Right atrium auricular region (tissue), 2 donors: ENCODE measurements at regions not wholly inside any gene's neighbourhood (a gene's known extent, or its start where the extent isn't known, plus 50 kb on each side); places are given as distances from the start of the nearest gene placed in this dataset.

Source experiments
- DNase-seq: peaks from one replicate; pipeline ENCODE4 v3.0.0-alpha.2; 2019; ENCODE audit warnings: low spot score
- H3K27ac ChIP-seq, 2 donors: fragments of 200-600 bp; sonication (generic); 1 replicate in 1 of 2; 2 replicates in 1 of 2; pipeline ENCODE4 v1.5.1; 2016 to 2019
- H3K27me3 ChIP-seq, 2 donors: fragments of 200-600 bp; sonication (generic); one replicate each; pipeline versions ENCODE4 v1.5.1 to v1.6.0; 2017 to 2019
- H3K36me3 ChIP-seq: fragments of 200-600 bp; sonication (generic); one replicate; pipeline ENCODE4 v1.5.1; 2016
- H3K4me1 ChIP-seq, 2 donors: fragments of 200-600 bp; sonication (generic); one replicate each; pipeline versions ENCODE4 v1.5.1 to v1.6.0; 2017 to 2019
- H3K4me3 ChIP-seq, 2 donors: fragments of 200-600 bp; sonication (generic); 1 replicate in 1 of 2; 2 replicates in 1 of 2; pipeline ENCODE4 v1.5.1; 2017 to 2019; ENCODE audit warnings: mild to moderate bottlenecking in 1 of 2, moderate library complexity in 1 of 2
- H3K9me3 ChIP-seq, 2 donors: fragments of 200-600 bp; sonication (generic); one replicate each; pipeline ENCODE4 v1.5.1; 2019
- TF ChIP-seq, protein P1 (sequence below), 2 donors: fragments of 200-600 bp; sonication (generic); IDR thresholded peaks; one replicate each; pipeline ENCODE4 v1.5.1; 2019; ENCODE audit warnings: antibody characterized with exemption in 2 of 2

DNA sequence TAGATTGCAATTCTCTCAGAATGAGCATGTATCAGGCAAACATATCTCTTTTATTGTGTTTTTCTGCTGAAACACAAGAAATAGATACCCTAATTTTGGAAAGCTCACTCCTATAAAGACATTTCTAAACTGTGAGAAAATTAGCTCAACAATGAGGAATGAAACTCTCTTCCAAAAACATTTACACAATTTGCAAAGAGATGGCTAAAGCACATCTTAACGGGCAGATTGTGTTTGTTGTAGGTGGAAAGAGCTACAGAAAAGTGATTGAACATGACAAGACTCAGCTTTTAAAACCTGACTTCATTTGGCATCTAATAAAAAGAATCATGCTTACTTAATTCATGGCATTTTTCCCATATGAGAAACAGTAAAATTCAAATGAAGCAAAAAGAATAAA, 175.0 kb upstream of the SLC39A10 start:
- TF ChIP-seq, protein P1, sequence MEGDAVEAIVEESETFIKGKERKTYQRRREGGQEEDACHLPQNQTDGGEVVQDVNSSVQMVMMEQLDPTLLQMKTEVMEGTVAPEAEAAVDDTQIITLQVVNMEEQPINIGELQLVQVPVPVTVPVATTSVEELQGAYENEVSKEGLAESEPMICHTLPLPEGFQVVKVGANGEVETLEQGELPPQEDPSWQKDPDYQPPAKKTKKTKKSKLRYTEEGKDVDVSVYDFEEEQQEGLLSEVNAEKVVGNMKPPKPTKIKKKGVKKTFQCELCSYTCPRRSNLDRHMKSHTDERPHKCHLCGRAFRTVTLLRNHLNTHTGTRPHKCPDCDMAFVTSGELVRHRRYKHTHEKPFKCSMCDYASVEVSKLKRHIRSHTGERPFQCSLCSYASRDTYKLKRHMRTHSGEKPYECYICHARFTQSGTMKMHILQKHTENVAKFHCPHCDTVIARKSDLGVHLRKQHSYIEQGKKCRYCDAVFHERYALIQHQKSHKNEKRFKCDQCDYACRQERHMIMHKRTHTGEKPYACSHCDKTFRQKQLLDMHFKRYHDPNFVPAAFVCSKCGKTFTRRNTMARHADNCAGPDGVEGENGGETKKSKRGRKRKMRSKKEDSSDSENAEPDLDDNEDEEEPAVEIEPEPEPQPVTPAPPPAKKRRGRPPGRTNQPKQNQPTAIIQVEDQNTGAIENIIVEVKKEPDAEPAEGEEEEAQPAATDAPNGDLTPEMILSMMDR (IDR thresholded peaks at IDR 0.05): no peak
- Histone ChIP-seq H3K27me3 (no peaks in the 10 kb centered on the region), H3K4me1 (no peaks in the 10 kb centered on the region), H3K9me3 (no peaks in the 10 kb centered on the region), H3K36me3 (no peaks in the 10 kb centered on the region), H3K4me3 (no peak overlapping the region), H3K27ac (no peak overlapping the region)
- no peak for DNase-seq

DNA sequence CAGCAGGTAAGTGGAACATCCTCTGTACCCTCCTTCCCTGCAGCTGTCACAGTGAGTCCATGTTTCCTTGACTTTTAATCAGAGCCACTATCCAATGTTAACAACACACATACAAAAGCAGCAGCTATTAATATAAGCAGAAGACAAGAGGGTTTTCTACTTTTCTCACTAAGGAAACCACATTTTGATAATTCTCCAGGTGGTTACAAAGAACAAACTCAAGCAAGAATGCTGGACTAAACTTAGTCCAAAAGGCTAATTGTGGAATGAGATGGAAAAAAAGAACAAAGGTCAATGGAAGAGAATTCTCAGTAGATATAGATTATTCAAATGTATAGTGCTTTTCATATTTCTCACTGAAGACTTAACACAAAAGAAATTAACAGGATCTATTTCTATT, 176.9 kb upstream of the SLC39A10 start:
- no peaks in the 10 kb centered on the region for H3K36me3 ChIP-seq
- H3K27me3 ChIP-seq: no peaks in the 10 kb centered on the region
- DNase-seq: no peak
- H3K27ac ChIP-seq: no peak overlapping the region
- H3K9me3 ChIP-seq: no peaks in the 10 kb centered on the region
- no peak overlapping the region for H3K4me3 ChIP-seq
- TF ChIP-seq, protein P1 (IDR thresholded peaks at IDR 0.05): no peak
- no peaks in the 10 kb centered on the region for H3K4me1 ChIP-seq

DNA sequence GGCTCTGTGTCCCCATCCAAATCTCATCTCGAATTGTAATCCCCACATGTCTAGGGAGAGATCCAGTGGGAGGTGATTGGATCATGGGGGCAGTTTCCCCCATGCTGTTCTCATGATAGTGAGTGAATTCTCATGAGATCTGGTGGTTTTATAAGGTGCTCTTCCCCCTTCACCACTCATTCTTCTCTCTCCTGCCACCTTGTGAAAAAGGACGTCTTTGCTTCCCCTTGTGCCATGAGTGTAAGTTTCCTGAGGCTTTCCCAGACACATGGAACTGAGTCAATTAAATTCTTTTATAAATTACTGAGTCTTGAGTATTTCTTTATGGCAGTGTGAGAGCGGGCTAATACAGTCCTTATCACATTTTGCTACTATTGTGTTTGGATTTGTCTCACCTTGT, 177.6 kb upstream of the SLC39A10 start:
- Histone ChIP-seq H3K4me1 (no peaks in the 10 kb centered on the region), H3K4me3 (no peak overlapping the region), H3K27ac (no peak overlapping the region), H3K9me3 (no peaks in the 10 kb centered on the region), H3K36me3 (no peaks in the 10 kb centered on the region), H3K27me3 (no peaks in the 10 kb centered on the region)
- TF ChIP-seq, protein P1 (IDR thresholded peaks at IDR 0.05): no peak
- no peak for DNase-seq

DNA sequence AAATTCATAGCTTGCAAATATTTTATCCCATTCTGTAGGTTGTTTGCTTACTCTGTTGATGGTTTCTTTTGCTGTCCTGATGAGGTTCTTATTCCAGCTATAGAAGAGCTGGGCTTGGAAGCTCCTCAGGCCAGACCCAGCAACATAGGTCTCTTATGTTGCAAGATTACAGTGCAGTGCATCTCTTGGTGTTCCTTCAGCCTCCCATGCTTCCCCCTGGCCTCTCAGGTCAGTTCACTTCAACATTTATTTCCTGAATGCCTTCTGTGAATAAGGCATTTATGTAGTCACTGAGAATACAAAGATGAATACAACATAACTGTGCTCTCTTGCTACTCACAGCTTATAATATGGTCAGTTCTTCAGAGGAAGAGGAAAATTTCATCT, 179.0 kb upstream of the SLC39A10 start:
- TF ChIP-seq, protein P1 (IDR thresholded peaks at IDR 0.05): no peak
- H3K27ac ChIP-seq: no peak overlapping the region
- no peaks in the 10 kb centered on the region for H3K9me3 ChIP-seq
- H3K36me3 ChIP-seq: no peaks in the 10 kb centered on the region
- no peaks in the 10 kb centered on the region for H3K27me3 ChIP-seq
- H3K4me3 ChIP-seq: no peak overlapping the region
- H3K4me1 ChIP-seq: no peaks in the 10 kb centered on the region
- no peak for DNase-seq

DNA sequence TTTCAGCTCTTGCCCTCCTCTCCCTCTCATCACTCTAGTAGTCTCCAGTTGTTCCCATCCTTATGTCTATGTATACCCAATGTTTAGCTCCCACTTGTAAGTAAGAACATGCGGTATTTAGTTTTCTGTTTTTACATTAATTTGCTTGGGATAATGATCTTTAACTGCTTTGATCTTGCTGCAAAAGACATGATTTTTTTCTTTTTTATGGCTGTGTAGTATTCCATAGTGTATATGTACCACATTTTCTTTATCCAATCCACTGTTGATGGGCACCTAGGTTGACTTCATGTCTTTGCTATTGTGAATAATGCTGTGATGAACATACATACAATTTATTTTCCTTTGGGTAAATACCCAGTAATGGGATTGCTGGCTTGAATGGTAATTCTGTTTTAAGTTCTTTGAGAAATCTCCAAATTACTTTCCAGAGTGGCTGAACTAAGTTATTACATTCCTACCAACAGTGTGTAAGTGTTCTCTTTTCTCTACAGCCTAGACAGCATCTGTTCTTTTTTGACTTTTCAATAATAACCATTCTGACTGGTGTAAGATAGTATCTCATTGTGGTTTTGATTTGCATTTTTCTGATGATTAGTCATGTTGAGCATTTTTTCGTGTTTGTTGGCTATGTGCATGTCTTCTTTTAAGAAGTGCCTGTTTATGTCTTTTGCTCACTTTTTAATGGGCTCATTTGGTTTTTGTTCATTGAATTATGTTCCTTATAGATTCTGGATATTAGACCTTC, 179.6 kb upstream of the SLC39A10 start:
- H3K9me3 ChIP-seq: no peaks in the 10 kb centered on the region
- H3K4me1 ChIP-seq: no peaks in the 10 kb centered on the region
- no peak for DNase-seq
- H3K27ac ChIP-seq: no peak overlapping the region
- H3K36me3 ChIP-seq: no peaks in the 10 kb centered on the region
- no peak overlapping the region for H3K4me3 ChIP-seq
- no peaks in the 10 kb centered on the region for H3K27me3 ChIP-seq
- TF ChIP-seq, protein P1 (IDR thresholded peaks at IDR 0.05): no peak

DNA sequence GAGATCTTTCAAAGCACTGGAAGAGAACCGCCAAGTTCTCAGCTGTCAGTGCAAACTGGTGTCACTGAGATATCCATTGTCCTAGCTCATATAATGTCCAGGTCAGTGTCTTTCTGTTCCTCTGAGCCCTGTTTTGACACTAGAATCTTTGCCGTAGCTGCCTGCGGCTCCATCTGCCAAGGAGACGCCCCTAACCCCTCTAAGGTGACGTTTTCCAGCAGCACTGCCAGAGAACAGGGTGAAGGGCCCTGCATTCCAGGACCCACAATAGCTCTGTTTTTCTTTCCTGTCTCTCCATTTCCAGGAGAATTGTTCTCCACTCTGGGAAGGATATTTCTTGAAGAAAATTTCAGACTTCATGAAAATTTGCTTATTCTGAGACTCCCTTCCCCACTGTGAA, 181.7 kb upstream of the SLC39A10 start:
- Histone ChIP-seq H3K27me3 (no peaks in the 10 kb centered on the region), H3K4me1 (no peaks in the 10 kb centered on the region), H3K9me3 (no peaks in the 10 kb centered on the region), H3K36me3 (no peaks in the 10 kb centered on the region), H3K4me3 (no peak overlapping the region), H3K27ac (no peak overlapping the region)
- TF ChIP-seq, protein P1 (IDR thresholded peaks at IDR 0.05): no peak
- DNase-seq: no peak
